IMR-90 (cell line): ENCODE measurements at regions not wholly inside any gene's neighbourhood (a gene's known extent, or its start where the extent isn't known, plus 50 kb on each side); places are given as distances from the start of the nearest gene placed in this dataset.

Source experiments
- ATAC-seq: fragments of 200-7000 bp; cut with Tn5 transposase; 2 replicates; pipeline ENCODE4 v1.9.1; 2020; ENCODE audit warnings: low read depth, mild to moderate bottlenecking, moderate library complexity
- BruUV-seq: library from RNA; stranded (reverse); fragments of 400-500 nt; replicated peaks from 2 replicates; lab custom pipeline; 2021; lab: Mats Ljungman, UMichigan
- CTCF ChIA-PET: fragments of 300-600 bp; formaldehyde crosslinking; extraction: SDS; loops from one replicate; lab custom pipeline; 2021; ENCODE audit warnings: antibody characterized with exemption; lab: Yijun Ruan, JAX
- POLR2A ChIA-PET: fragments of 300-600 bp; sonication (Branson Sonifier 250); formaldehyde crosslinking; loops from one replicate; lab custom pipeline; 2022; ENCODE audit warnings: antibody characterized with exemption; ENCODE audit not compliant: unreplicated experiment; lab: Charles Lee
- DNase-seq: peaks from one replicate; pipeline ENCODE4 v3.0.0; 2013
- H2AFZ ChIP-seq: replicated peaks from 2 replicates; pipeline ENCODE3; 2013; ENCODE audit warnings: low read length, mild to moderate bottlenecking; ENCODE audit not compliant: poor library complexity
- H2AK5ac ChIP-seq: 2 replicates; pipeline ENCODE4 v1.6.1; 2013; ENCODE audit warnings: low read depth, low read length, inconsistent platforms
- H2AK9ac ChIP-seq: replicated peaks from 2 replicates; pipeline ENCODE3; 2013; ENCODE audit warnings: mild to moderate bottlenecking, low read depth, low read length, moderate library complexity; ENCODE audit not compliant: poor library complexity
- H2BK120ac ChIP-seq: 2 replicates; pipeline ENCODE4 v1.6.1; 2013; ENCODE audit warnings: low read depth, low read length, inconsistent platforms
- H2BK15ac ChIP-seq: 3 replicates; pipeline ENCODE4 v1.6.1; 2013; ENCODE audit warnings: low read depth, low read length, inconsistent platforms
- H2BK20ac ChIP-seq: 2 replicates; pipeline ENCODE4 v1.6.1; 2013; ENCODE audit warnings: low read depth, mild to moderate bottlenecking, inconsistent platforms, low read length, moderate library complexity
- H2BK5ac ChIP-seq: 2 replicates; pipeline ENCODE4 v1.6.1; 2013; ENCODE audit warnings: mild to moderate bottlenecking, low read depth, low read length, inconsistent platforms; ENCODE audit not compliant: poor library complexity, severe bottlenecking
- H3K14ac ChIP-seq: replicated peaks from 2 replicates; pipeline ENCODE4 v1.6.1; 2013; ENCODE audit warnings: low read depth, low read length, inconsistent platforms
- H3K18ac ChIP-seq: 2 replicates; pipeline ENCODE4 v1.6.1; 2013; ENCODE audit warnings: low read depth, low read length, control low read depth
- H3K23ac ChIP-seq: 2 replicates; pipeline ENCODE4 v1.6.1; 2013; ENCODE audit warnings: low read depth, low read length, inconsistent platforms
- H3K27ac ChIP-seq: 2 replicates; pipeline ENCODE4 v1.5.1; 2013; ENCODE audit warnings: mild to moderate bottlenecking, control low read depth, low read length; ENCODE audit not compliant: insufficient read depth
- H3K27me3 ChIP-seq: 2 replicates; pipeline ENCODE4 v1.6.1; 2013; ENCODE audit warnings: low read length; ENCODE audit not compliant: control insufficient read depth, insufficient read depth
- H3K36me3 ChIP-seq: 2 replicates; pipeline ENCODE4 v1.6.1; 2013; ENCODE audit warnings: low read length, mixed read lengths; ENCODE audit not compliant: control insufficient read depth, insufficient read depth
- H3K4ac ChIP-seq: 2 replicates; pipeline ENCODE4 v1.6.1; 2013; ENCODE audit warnings: low read depth, low read length, inconsistent platforms
- H3K4me1 ChIP-seq: 2 replicates; pipeline ENCODE4 v1.6.1; 2013; ENCODE audit warnings: low read length, mixed read lengths; ENCODE audit not compliant: control insufficient read depth, insufficient read depth
- H3K4me2 ChIP-seq: 2 replicates; pipeline ENCODE4 v1.6.1; 2013; ENCODE audit warnings: low read depth, mild to moderate bottlenecking, control low read depth, low read length, moderate library complexity
- H3K4me3 ChIP-seq: 2 replicates; pipeline ENCODE4 v1.5.1; 2013; ENCODE audit warnings: low read depth, mild to moderate bottlenecking, control low read depth, low read length, moderate library complexity; ENCODE audit not compliant: insufficient read depth
- H3K56ac ChIP-seq: 2 replicates; pipeline ENCODE4 v1.6.1; 2013; ENCODE audit warnings: low read length, inconsistent platforms; ENCODE audit not compliant: insufficient read depth; ENCODE audit errors: extremely low read depth
- H3K79me1 ChIP-seq, 2 experiments: 2 replicates each; pipeline ENCODE4 v1.6.1; 2013; ENCODE audit warnings: low read length in 2 of 2, inconsistent platforms in 1 of 2, low read depth in 1 of 2
- H3K9ac ChIP-seq: 2 replicates; pipeline ENCODE4 v1.6.1; 2013; ENCODE audit warnings: low read depth, low read length, control low read depth
- H3K9me1 ChIP-seq: 2 replicates; pipeline ENCODE4 v1.6.1; 2013; ENCODE audit warnings: low read length, inconsistent platforms; ENCODE audit not compliant: insufficient read depth
- H3K9me3 ChIP-seq: 2 replicates; pipeline ENCODE4 v1.6.1; 2013; ENCODE audit warnings: low read length; ENCODE audit not compliant: control insufficient read depth, insufficient read depth
- H4K20me1 ChIP-seq: 2 replicates; pipeline ENCODE4 v1.6.1; 2013; ENCODE audit warnings: low read length, inconsistent platforms; ENCODE audit not compliant: insufficient read depth
- H4K5ac ChIP-seq: 2 replicates; pipeline ENCODE4 v1.6.1; 2013; ENCODE audit warnings: mild to moderate bottlenecking, low read depth, low read length, control low read depth
- H4K8ac ChIP-seq, 2 experiments: 2 replicates each; pipeline ENCODE4 v1.6.1; 2013; ENCODE audit warnings: low read depth in 2 of 2, low read length in 2 of 2, control low read depth in 1 of 2, inconsistent platforms in 1 of 2
- H4K91ac ChIP-seq: 2 replicates; pipeline ENCODE4 v1.6.1; 2013; ENCODE audit warnings: low read depth, low read length, inconsistent platforms; ENCODE audit not compliant: insufficient read depth
- CHD1 ChIP-seq: IDR thresholded peaks from 2 replicates; pipeline ENCODE4 v1.6.1; 2012; ENCODE audit warnings: low read depth, low read length, improper control_type of control experiment
- MAFK ChIP-seq: IDR thresholded peaks from 2 replicates; pipeline ENCODE4 v1.6.1; 2012; ENCODE audit warnings: low read depth, low read length, improper control_type of control experiment
- MXI1 ChIP-seq: IDR thresholded peaks from 2 replicates; pipeline ENCODE4 v1.6.1; 2012; ENCODE audit warnings: low read depth, mild to moderate bottlenecking, low read length, moderate library complexity, borderline replicate concordance
- NFE2L2 ChIP-seq: fragments of 150-350 bp; IDR thresholded peaks from 2 replicates; pipeline ENCODE4 v1.6.1; 2016; ENCODE audit warnings: low read depth, mild to moderate bottlenecking, low read length
- POLR2A ChIP-seq: IDR thresholded peaks from 2 replicates; pipeline ENCODE4 v1.6.1; 2012; ENCODE audit warnings: mild to moderate bottlenecking, low read depth, low read length
- WGBS, 2 experiments: methylation state at CpG; one replicate each; pipeline versions ENCODE4 v1.1.5 to v1.1.7; 2013; ENCODE audit warnings: missing lambda C conversion rate in 2 of 2; ENCODE audit not compliant: insufficient read length in 1 of 2; ENCODE audit errors: extremely low coverage in 2 of 2; 5-methylcytosine and 5-hydroxymethylcytosine counted together
- dilution Hi-C: fragments of 300-500 bp; cut with HindIII; formaldehyde crosslinking; loops from one replicate; pipeline ENCODE4 v1.14.3; 2018; ENCODE audit warnings: low sequenced_read_pairs; ENCODE audit not compliant: unreplicated experiment
- in situ Hi-C: fragments of 300-500 bp; cut with MboI; formaldehyde crosslinking; loops from 3 replicates; pipeline ENCODE4 v1.14.3; 2019; ENCODE audit warnings: low sequenced_read_pairs, inconsistent platforms, mixed read lengths
- intact Hi-C: fragments of 100-400 bp; cut with micrococcal nuclease; formaldehyde crosslinking; loops from 2 replicates; pipeline ENCODE4 v1.10.0; 2022

DNA sequence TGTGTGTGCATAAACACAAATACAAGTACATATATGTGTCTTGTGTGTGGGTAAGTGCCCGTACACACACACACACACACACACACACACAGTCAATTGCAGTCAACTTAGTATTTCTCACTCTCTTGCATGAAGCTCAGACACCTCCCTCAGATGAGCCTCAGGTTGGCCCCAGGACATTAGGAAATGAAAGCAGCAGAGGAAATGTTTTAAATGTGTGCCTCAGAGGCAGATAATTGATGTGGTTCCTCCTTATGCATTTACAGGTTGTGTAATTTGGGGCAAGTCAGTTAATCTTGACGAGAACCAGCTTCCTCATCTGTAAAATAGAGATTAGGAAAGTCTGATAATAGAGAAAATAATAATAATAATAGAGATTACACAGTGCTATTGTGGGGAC is 814.0 kb upstream of the ID2 start:
- dilution Hi-C loops (no loop called here), in situ Hi-C loops (no loop called here), intact Hi-C loops (no loop called here)
- H3K4me3 ChIP-seq, result no peak overlapping the region
- no peak for TF ChIP-seq MAFK
- no peak for TF ChIP-seq MXI1
- TF ChIP-seq CHD1, result no peak
- TF ChIP-seq POLR2A, result no peak
- TF ChIP-seq NFE2L2, result no peak
- H3K14ac ChIP-seq, result no peak overlapping the region
- H3K23ac ChIP-seq, result no peak overlapping the region
- no peaks in the 10 kb centered on the region for H3K9me3 ChIP-seq
- ChIA-PET POLR2A (no interaction called here), CTCF (no interaction called here)
- H2BK15ac ChIP-seq, result no peak overlapping the region
- no peak overlapping the region for H4K91ac ChIP-seq
- DNase-seq (no peak), ATAC-seq (no peak)
- BruUV-seq, result no TSS peak
- no peak overlapping the region for H3K18ac ChIP-seq
- no peaks in the 10 kb centered on the region for H3K36me3 ChIP-seq
- H4K5ac ChIP-seq, result no peak overlapping the region
- H3K4ac ChIP-seq, result no peak overlapping the region
- H3K56ac ChIP-seq, result no peak overlapping the region
- H4K8ac ChIP-seq, result no peak overlapping the region
- no peaks in the 10 kb centered on the region for H3K4me1 ChIP-seq
- H3K9me1 ChIP-seq, result no peaks in the 10 kb centered on the region
- H3K27ac ChIP-seq, result no peak overlapping the region
- H2BK120ac ChIP-seq, result no peak overlapping the region
- H4K20me1 ChIP-seq, result no peaks in the 10 kb centered on the region
- H2BK5ac ChIP-seq, result no peak overlapping the region
- H2AFZ ChIP-seq, result no peak overlapping the region
- H2AK5ac ChIP-seq, result no peak overlapping the region
- no peak overlapping the region for H2BK20ac ChIP-seq
- H2AK9ac ChIP-seq, result no peak overlapping the region
- no peak overlapping the region for H3K9ac ChIP-seq
- H3K79me1 ChIP-seq, result no peaks in the 10 kb centered on the region
- no peaks in the 10 kb centered on the region for H3K27me3 ChIP-seq
- WGBS, 2 experiments, result no CpG with 5 or more reads among the region's 2 CpGs
- H3K4me2 ChIP-seq, result no peak overlapping the region
